ENCODE measurements at regions not wholly inside any gene's neighbourhood (a gene's known extent, or its start where the extent isn't known, plus 50 kb on each side); places are given as distances from the start of the nearest gene placed in this dataset.

DNA sequence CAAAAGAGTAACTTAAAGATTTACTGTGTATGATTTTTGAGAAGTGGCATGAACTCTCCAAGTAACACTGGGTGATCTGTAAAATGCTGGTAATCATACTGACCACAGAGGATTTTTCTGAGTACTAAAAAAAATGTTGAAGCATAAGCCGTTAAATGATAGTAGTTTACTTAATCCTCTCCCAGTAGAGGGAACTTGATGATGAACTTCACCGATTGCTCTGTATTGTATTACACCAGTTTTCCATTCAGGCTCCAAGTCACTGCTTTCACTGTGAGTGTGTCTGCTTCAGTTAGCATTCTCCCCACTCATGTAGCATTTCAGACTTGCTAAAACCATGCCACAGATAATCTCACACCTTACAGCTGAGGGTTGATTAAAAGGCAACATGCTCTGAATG lies 294.1 kb downstream of the GBA3 start:
- TF ChIP-seq POLR2AphosphoS5 (IDR thresholded peaks at IDR 0.05; ENCODE audit: low read depth, low read length) (no peak), POLR2A (IDR thresholded peaks at IDR 0.05; ENCODE audit: low read depth, low read length) (no peak), TAF1 (IDR thresholded peaks at IDR 0.05; ENCODE audit: low read depth, low read length) (no peak), PAX5 (IDR thresholded peaks at IDR 0.05; ENCODE audit: insufficient read depth, low read length, severe bottlenecking) (no peak), POU2F2 (IDR thresholded peaks at IDR 0.05; ENCODE audit: low read depth, low read length) (no peak), SPI1 (IDR thresholded peaks at IDR 0.05; ENCODE audit: low read depth, low read length) (no peak)

Measured in GM12891 (cell line).